ENCODE measurements at regions not wholly inside any gene's neighbourhood (a gene's known extent, or its start where the extent isn't known, plus 50 kb on each side); places are given as distances from the start of the nearest gene placed in this dataset.

GRCh38 chr4:132530861-132531260, 618.2 kb upstream of the PCDH10 start:
- DNase-seq (ENCODE audit: low read depth) = peak; percentile 11

GRCh38 chr4:132540268-132540667, 608.8 kb upstream of the PCDH10 start:
- no peak for DNase-seq (ENCODE audit: low read depth)

- no peak for DNase-seq (ENCODE audit: low read depth)
Measured at GRCh38 chr4:132540797-132541196, 608.3 kb upstream of the PCDH10 start.

- no peak for DNase-seq (ENCODE audit: low read depth)
Measured at GRCh38 chr4:132542228-132542627, 606.9 kb upstream of the PCDH10 start.

GRCh38 chr4:132548463-132548862, 600.6 kb upstream of the PCDH10 start:
- DNase-seq (ENCODE audit: low read depth) = no peak

GRCh38 chr4:132556316-132556715, 592.8 kb upstream of the PCDH10 start:
- DNase-seq (ENCODE audit: low read depth) = no peak

GRCh38 chr4:132557660-132558059, 591.4 kb upstream of the PCDH10 start:
- no peak for DNase-seq (ENCODE audit: low read depth)

GRCh38 chr4:132564920-132565319, 584.2 kb upstream of the PCDH10 start:
- no peak for DNase-seq (ENCODE audit: low read depth)

- no peak for DNase-seq (ENCODE audit: low read depth)
Measured at GRCh38 chr4:132565542-132565941, 583.6 kb upstream of the PCDH10 start.

GRCh38 chr4:132572210-132572609, 576.9 kb upstream of the PCDH10 start:
- DNase-seq (ENCODE audit: low read depth) = no peak

- no peak for DNase-seq (ENCODE audit: low read depth)
Measured at GRCh38 chr4:132587626-132588025, 561.5 kb upstream of the PCDH10 start.

- DNase-seq (ENCODE audit: low read depth) = no peak
Measured at GRCh38 chr4:132592340-132592739, 556.8 kb upstream of the PCDH10 start.

- DNase-seq (ENCODE audit: low read depth) = no peak
Measured at GRCh38 chr4:132592850-132593249, 556.2 kb upstream of the PCDH10 start.

- no peak for DNase-seq (ENCODE audit: low read depth)
Measured at GRCh38 chr4:132593717-132594400, 555.2 kb upstream of the PCDH10 start.

- DNase-seq (ENCODE audit: low read depth) = no peak
Measured at GRCh38 chr4:132596186-132596585, 552.9 kb upstream of the PCDH10 start.

- no peak for DNase-seq (ENCODE audit: low read depth)
Measured at GRCh38 chr4:132605551-132605950, 543.5 kb upstream of the PCDH10 start.

GRCh38 chr4:132614682-132615081, 534.4 kb upstream of the PCDH10 start:
- DNase-seq (ENCODE audit: low read depth) = no peak

- no peak for DNase-seq (ENCODE audit: low read depth)
Measured at GRCh38 chr4:132619968-132620367, 529.1 kb upstream of the PCDH10 start.

GRCh38 chr4:132642016-132642817, 506.9 kb upstream of the PCDH10 start:
- DNase-seq (ENCODE audit: low read depth) = no peak

GRCh38 chr4:132646186-132646585, 502.9 kb upstream of the PCDH10 start:
- DNase-seq (ENCODE audit: low read depth) = no peak

GRCh38 chr4:132651196-132651595, 497.9 kb upstream of the PCDH10 start:
- DNase-seq (ENCODE audit: low read depth) = no peak

- no peak for DNase-seq (ENCODE audit: low read depth)
Measured at GRCh38 chr4:132660181-132660580, 488.9 kb upstream of the PCDH10 start.

GRCh38 chr4:132662456-132662855, 486.6 kb upstream of the PCDH10 start:
- DNase-seq (ENCODE audit: low read depth) = peak; percentile 28

Data from forelimb muscle (tissue), 1 donor.